GM10248 (cell line): ENCODE measurements at regions not wholly inside any gene's neighbourhood (a gene's known extent, or its start where the extent isn't known, plus 50 kb on each side); places are given as distances from the start of the nearest gene placed in this dataset.
"Not testable (repeated sequence)": the region's sequence is repeated elsewhere in the genome, so short reads cannot be mapped to it uniquely, and the experiment has no call there.

ENCODE experiments used
- CTCF ChIA-PET: fragments of 300-600 bp; sonication (Branson Sonifier 250); formaldehyde crosslinking; extraction: SDS; loops from one replicate; lab custom pipeline; 2021; ENCODE audit warnings: antibody characterized with exemption; lab: Yijun Ruan, JAX
- POLR2A ChIA-PET: fragments of 350-650 bp; sonication (Branson Sonifier 250); formaldehyde crosslinking; extraction: SDS; loops from one replicate; lab custom pipeline; 2020; ENCODE audit warnings: antibody characterized with exemption; lab: Yijun Ruan, JAX
- DNase-seq: peaks from one replicate; pipeline ENCODE4 v3.0.0; 2012; ENCODE audit errors: extremely low spot score
- TF ChIP-seq, protein P1 (sequence below): IDR thresholded peaks from 2 replicates; pipeline ENCODE4 v1.5.1; 2012; ENCODE audit warnings: mild to moderate bottlenecking, low read depth; ENCODE audit errors: extremely low read depth, missing control alignments, control extremely low read depth

- ChIA-PET POLR2A (no interaction called here), CTCF (no interaction called here)
- TF ChIP-seq, protein P1, sequence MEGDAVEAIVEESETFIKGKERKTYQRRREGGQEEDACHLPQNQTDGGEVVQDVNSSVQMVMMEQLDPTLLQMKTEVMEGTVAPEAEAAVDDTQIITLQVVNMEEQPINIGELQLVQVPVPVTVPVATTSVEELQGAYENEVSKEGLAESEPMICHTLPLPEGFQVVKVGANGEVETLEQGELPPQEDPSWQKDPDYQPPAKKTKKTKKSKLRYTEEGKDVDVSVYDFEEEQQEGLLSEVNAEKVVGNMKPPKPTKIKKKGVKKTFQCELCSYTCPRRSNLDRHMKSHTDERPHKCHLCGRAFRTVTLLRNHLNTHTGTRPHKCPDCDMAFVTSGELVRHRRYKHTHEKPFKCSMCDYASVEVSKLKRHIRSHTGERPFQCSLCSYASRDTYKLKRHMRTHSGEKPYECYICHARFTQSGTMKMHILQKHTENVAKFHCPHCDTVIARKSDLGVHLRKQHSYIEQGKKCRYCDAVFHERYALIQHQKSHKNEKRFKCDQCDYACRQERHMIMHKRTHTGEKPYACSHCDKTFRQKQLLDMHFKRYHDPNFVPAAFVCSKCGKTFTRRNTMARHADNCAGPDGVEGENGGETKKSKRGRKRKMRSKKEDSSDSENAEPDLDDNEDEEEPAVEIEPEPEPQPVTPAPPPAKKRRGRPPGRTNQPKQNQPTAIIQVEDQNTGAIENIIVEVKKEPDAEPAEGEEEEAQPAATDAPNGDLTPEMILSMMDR, result no peak
- DNase-seq, result no peak
Measured at GRCh38 chrX:45621376-45622041, 420.8 kb upstream of the DIPK2B start.

DNA sequence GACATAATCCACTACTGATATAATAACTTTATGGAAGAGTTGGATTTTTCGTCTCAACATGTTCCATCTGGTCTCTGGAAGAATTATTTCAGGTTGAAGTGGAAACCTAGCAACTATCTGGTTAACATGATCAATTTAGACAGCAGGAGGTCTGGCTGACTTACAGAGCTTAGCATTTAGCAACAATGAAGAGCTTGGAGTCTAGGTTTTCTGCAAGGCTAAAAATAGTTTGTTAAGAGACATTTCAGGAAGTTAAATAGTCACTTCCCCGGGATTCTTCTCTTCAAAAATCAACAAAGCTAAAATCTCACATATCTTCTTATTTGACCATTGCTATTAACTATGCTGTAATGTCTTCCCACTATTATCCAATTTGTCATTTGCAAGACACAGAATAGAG lies 418.6 kb upstream of the DIPK2B start:
- ChIA-PET CTCF (no interaction called here), POLR2A (no interaction called here)
- no peak for DNase-seq
- TF ChIP-seq, protein P1, result no peak

GRCh38 chrX:45615591-45615990 lies 414.9 kb upstream of the DIPK2B start:
- POLR2A ChIA-PET, CTCF ChIA-PET, DNase-seq: not testable (repeated sequence)

DNA sequence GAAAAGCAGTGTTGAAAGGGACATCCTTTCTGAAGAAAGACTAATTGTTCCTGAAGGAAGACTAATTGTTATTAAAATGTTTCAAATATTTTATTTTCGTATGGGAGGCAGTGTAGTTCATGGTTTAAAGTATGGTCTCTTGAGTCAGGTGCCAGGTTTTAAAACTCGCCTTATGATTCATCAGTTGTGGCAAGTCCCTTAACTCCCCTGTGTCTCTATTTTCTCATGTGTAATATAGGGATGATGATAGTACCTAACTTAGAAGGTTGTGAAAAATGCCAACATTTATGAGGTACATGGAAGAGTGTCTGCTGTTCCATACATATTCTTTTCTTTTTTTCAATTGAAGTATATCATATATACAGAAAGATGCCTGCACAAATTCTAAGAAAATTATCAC lies 414.2 kb upstream of the DIPK2B start:
- CTCF ChIA-PET, result no interaction called here
- TF ChIP-seq, protein P1, result no peak
- POLR2A ChIA-PET, result no interaction called here
- DNase-seq, result no peak

GRCh38 chrX:45602151-45602550 lies 401.5 kb upstream of the DIPK2B start:
- no peak for DNase-seq
- TF ChIP-seq, protein P1, result no peak
- CTCF ChIA-PET, result no interaction called here
- POLR2A ChIA-PET, result no interaction called here

- no peak for DNase-seq
- ChIA-PET POLR2A (no interaction called here), CTCF (no interaction called here)
- TF ChIP-seq, protein P1, result no peak
Measured at GRCh38 chrX:45601052-45601451, 400.4 kb upstream of the DIPK2B start.

GRCh38 chrX:45598861-45599260 lies 398.2 kb upstream of the DIPK2B start:
- TF ChIP-seq, protein P1, result no peak
- DNase-seq, result no peak
- ChIA-PET POLR2A (no interaction called here), CTCF (no interaction called here)
